ENCODE measurements at regions not wholly inside any gene's neighbourhood (a gene's known extent, or its start where the extent isn't known, plus 50 kb on each side); places are given as distances from the start of the nearest gene placed in this dataset.
A peak's percentile ranks its signal among the peaks of the same experiment; 100 is the strongest.

GRCh38 chr1:222893255-222893654 is 78.4 kb downstream of the DISP1 start:
- WGBS, 2 experiments (ENCODE audit: extremely low coverage in 1 of 2, insufficient coverage in 1 of 2, insufficient read length in 1 of 2, insufficient replicate concordance in 2 of 2, low coverage in 1 of 2, low lambda C conversion rate in 2 of 2, missing lambda C conversion rate in 1 of 2), result 92% methylated on average over 10 of the region's 13 CpGs; no CpG with 5 or more reads in 1 of the 2 experiments
- no peak for DNase-seq (ENCODE audit: low read depth in 1 of 2, low spot score in 2 of 2)
- H3K56ac ChIP-seq (replicated peaks; ENCODE audit: insufficient read length, low read depth, low read length), result no peak overlapping the region
- no peak for TF ChIP-seq KDM5A (IDR thresholded peaks at IDR 0.05; ENCODE audit: low read length)
- no peak for TF ChIP-seq ATF2 (IDR thresholded peaks at IDR 0.05; ENCODE audit: low read length)
- TF ChIP-seq FOSL1 (IDR thresholded peaks at IDR 0.05; ENCODE audit: insufficient read depth, low read depth, low read length), result no peak
- TF ChIP-seq SAP30 (IDR thresholded peaks at IDR 0.05; ENCODE audit: insufficient read depth, insufficient replicate concordance, low read length), result no peak
- no peak for TF ChIP-seq CBX5 (IDR thresholded peaks at IDR 0.05; ENCODE audit: low read depth, low read length)
- no peak for TF ChIP-seq RBBP5 (IDR thresholded peaks at IDR 0.05; ENCODE audit: borderline replicate concordance, low read depth, low read length)
- TF ChIP-seq TCF12 (IDR thresholded peaks at IDR 0.05; ENCODE audit: low read depth, low read length), result no peak
- TF ChIP-seq CHD1 (IDR thresholded peaks at IDR 0.05; ENCODE audit: low read depth, low read length), result no peak
- TF ChIP-seq BRCA1 (IDR thresholded peaks at IDR 0.05; ENCODE audit: low read depth, low read length), result no peak
- TF ChIP-seq GABPA (IDR thresholded peaks at IDR 0.05; ENCODE audit: borderline replicate concordance, insufficient read depth, low read length), result no peak
- no peak for TF ChIP-seq POLR2A (IDR thresholded peaks at IDR 0.05; ENCODE audit: control extremely low read depth in 1 of 2, low read depth in 2 of 2, low read length in 2 of 2)

More at GRCh38 chr1:222893255-222893654, 78.4 kb downstream of the DISP1 start:
- Histone ChIP-seq H2BK120ac (replicated peaks; ENCODE audit: low read depth, low read length) (no peak overlapping the region), H3K27ac (ENCODE audit: low read depth, low read length) (no peak overlapping the region), H3K14ac (ENCODE audit: insufficient read length) (no peak overlapping the region), H4K8ac (ENCODE audit: extremely low read depth, insufficient read depth, low read length) (peak overlapping the region; percentile 35; the same call in 1 of the 2 replicates), H3K27me3 (replicated peaks in 1 of 4; ENCODE audit: control insufficient read depth in 3 of 4, extremely low read depth in 1 of 4, insufficient read depth in 3 of 4, low read length in 3 of 4) (no peaks in the 10 kb centered on the region), H4K5ac (ENCODE audit: insufficient read length, low read depth, low read length) (no peak overlapping the region), H4K20me1 (replicated peaks in 1 of 2; ENCODE audit: control insufficient read depth in 1 of 2, insufficient read depth in 2 of 2, low read length in 2 of 2) (no peaks in the 10 kb centered on the region), H3K4me2 (ENCODE audit: insufficient read depth in 1 of 2, low read depth in 2 of 2, low read length in 2 of 2) (no peak overlapping the region), H2AFZ (ENCODE audit: low read length) (no peak overlapping the region), H4K91ac (replicated peaks; ENCODE audit: insufficient read length, low read length) (no peak overlapping the region), H3K23ac (ENCODE audit: insufficient read length) (no peak overlapping the region), H3K36me3 (ENCODE audit: control insufficient read depth in 2 of 4, insufficient read depth in 4 of 4, low read length in 3 of 4) (no peaks in the 10 kb centered on the region), H2AK5ac (ENCODE audit: low read depth, low read length) (no peak overlapping the region), H2BK12ac (ENCODE audit: low read depth, low read length) (no peak overlapping the region), H2BK15ac (ENCODE audit: low read length) (no peak overlapping the region), H2BK5ac (ENCODE audit: low read depth, low read length) (no peak overlapping the region), H3K4me1 (replicated peaks in 1 of 4; ENCODE audit: control insufficient read depth in 3 of 4, insufficient read depth in 4 of 4, low read length in 3 of 4) (no peaks in the 10 kb centered on the region), H3K9ac (replicated peaks in 1 of 4; ENCODE audit: extremely low read depth in 1 of 4, low read depth in 3 of 4, low read length in 3 of 4) (no peak overlapping the region), H3K18ac (ENCODE audit: extremely low read depth, low read length) (no peak overlapping the region), H3K79me2 (ENCODE audit: control insufficient read depth in 1 of 2, insufficient read depth in 2 of 2, low read length in 2 of 2) (no peaks in the 10 kb centered on the region), H3K4ac (replicated peaks; ENCODE audit: insufficient read length, low read depth, low read length) (no peak overlapping the region), H3K4me3 (ENCODE audit: extremely low read depth in 1 of 4, insufficient read depth in 2 of 4, low read depth in 3 of 4, low read length in 4 of 4) (no peak overlapping the region), H2BK20ac (ENCODE audit: low read length) (no peak overlapping the region), H3K79me1 (ENCODE audit: low read depth, low read length) (no peaks in the 10 kb centered on the region), H3K23me2 (ENCODE audit: low read depth, low read length) (no peaks in the 10 kb centered on the region), H3K9me3 (ENCODE audit: insufficient read depth in 2 of 2, low read depth in 1 of 2, low read length in 1 of 2) (no peaks in the 10 kb centered on the region)
- FAIRE-seq, result no peak
- POLR2A ChIA-PET (ENCODE audit: partially characterized antibody), result interaction anchor here (0.9 kb wide), 1 partner anchor 37 kb away, joined by 3 read pairs; no protein-coding TSS in a partner anchor
- CTCF ChIA-PET (ENCODE audit: partially characterized antibody), result interaction anchor here (0.7 kb wide), 1 partner anchor 231 kb away, joined by 3 read pairs; no protein-coding TSS in a partner anchor
